ENCODE measurements at regions not wholly inside any gene's neighbourhood (a gene's known extent, or its start where the extent isn't known, plus 50 kb on each side); places are given as distances from the start of the nearest gene placed in this dataset.

GRCh38 chr11:33520112-33520511 is 180.5 kb downstream of the C11orf91 start:
- H3K9me3 Mint-ChIP-seq = no peaks in the 10 kb centered on the region
- Histone ChIP-seq H2AFZ (ENCODE audit: low read length) (no peak overlapping the region), H2BK5ac (ENCODE audit: insufficient read length, low read length) (no peak overlapping the region), H3K23ac (ENCODE audit: insufficient read length, low read depth, low read length) (no peak overlapping the region), H2AK5ac (ENCODE audit: insufficient read length, low read length) (no peak overlapping the region), H3K27ac (ENCODE audit: insufficient read length, low read depth, low read length) (no peak overlapping the region), H3K79me2 (ENCODE audit: insufficient read depth, low read length) (no peaks in the 10 kb centered on the region), H4K8ac (replicated peaks; ENCODE audit: insufficient read length, low read depth, low read length) (no peak overlapping the region), H3K4me1 (ENCODE audit: insufficient read depth, low read length) (no peaks in the 10 kb centered on the region), H4K91ac (ENCODE audit: insufficient read length, low read depth, low read length) (no peak overlapping the region), H3K9ac (ENCODE audit: extremely low read depth, insufficient read length, low read length) (no peak overlapping the region), H3K4ac (ENCODE audit: low read depth, low read length) (no peak overlapping the region), H2BK20ac (ENCODE audit: low read depth, low read length, poor library complexity, severe bottlenecking) (no peak overlapping the region), H3K79me1 (ENCODE audit: insufficient read depth, low read depth, low read length, poor library complexity, severe bottlenecking) (no peaks in the 10 kb centered on the region), H3K18ac (ENCODE audit: insufficient read length, low read depth, low read length) (no peak overlapping the region), H3K9me3 (ENCODE audit: control insufficient read depth, low read depth, low read length) (no peaks in the 10 kb centered on the region), H3K27me3 (ENCODE audit: insufficient read depth, low read length) (no peaks in the 10 kb centered on the region), H4K20me1 (ENCODE audit: control insufficient read depth, insufficient read depth, insufficient read length) (no peaks in the 10 kb centered on the region), H3K56ac (ENCODE audit: insufficient read length, low read depth, low read length) (no peak overlapping the region), H4K5ac (ENCODE audit: insufficient read length, low read depth, low read length) (no peak overlapping the region), H2BK15ac (ENCODE audit: low read depth, low read length) (no peak overlapping the region), H3K4me2 (ENCODE audit: insufficient read depth, insufficient read length, low read length) (no peak overlapping the region), H3K23me2 (ENCODE audit: insufficient read length, low read depth, low read length, poor library complexity, severe bottlenecking) (no peaks in the 10 kb centered on the region), H2BK120ac (ENCODE audit: low read depth, low read length, poor library complexity, severe bottlenecking) (no peak overlapping the region), H2BK12ac (ENCODE audit: insufficient read length, low read depth, low read length) (no peak overlapping the region), H3K14ac (ENCODE audit: insufficient read depth, low read length) (no peak overlapping the region), H3T11ph (ENCODE audit: low read length) (no peak overlapping the region)
- no peak overlapping the region for H3K4me3 Mint-ChIP-seq
- H3K36me3 Mint-ChIP-seq (ENCODE audit: insufficient read depth in 1 of 3, low read depth in 3 of 3) = no peaks in the 10 kb centered on the region
- H3K27me3 Mint-ChIP-seq (ENCODE audit: low read depth) = peaks cover 3% of the 10 kb centered on the region; the same call in 1 of the 2 replicates
- H3K4me1 Mint-ChIP-seq = peaks cover 15 to 19% of the 10 kb centered on the region in 2 experiments
- WGBS (ENCODE audit: extremely low coverage, insufficient read length, low lambda C conversion rate) = no CpG with 5 or more reads among the region's 1 CpG
- TF ChIP-seq CTCF (conservative IDR thresholded peaks at IDR 0.05) = no peak
- no peak for DNase-seq
- peak overlapping the region in 1 of 3 experiments; percentile 23; a peak in 1 of 7 replicates for H3K27ac Mint-ChIP-seq
